T1000 (cell line): ENCODE measurements at regions not wholly inside any gene's neighbourhood (a gene's known extent, or its start where the extent isn't known, plus 50 kb on each side); places are given as distances from the start of the nearest gene placed in this dataset.

Experiments
- DNase-seq: peaks from one replicate; lab custom pipeline; 2025; ENCODE audit warnings: mixed read lengths; lab: John Stamatoyannopoulos, UW

DNA sequence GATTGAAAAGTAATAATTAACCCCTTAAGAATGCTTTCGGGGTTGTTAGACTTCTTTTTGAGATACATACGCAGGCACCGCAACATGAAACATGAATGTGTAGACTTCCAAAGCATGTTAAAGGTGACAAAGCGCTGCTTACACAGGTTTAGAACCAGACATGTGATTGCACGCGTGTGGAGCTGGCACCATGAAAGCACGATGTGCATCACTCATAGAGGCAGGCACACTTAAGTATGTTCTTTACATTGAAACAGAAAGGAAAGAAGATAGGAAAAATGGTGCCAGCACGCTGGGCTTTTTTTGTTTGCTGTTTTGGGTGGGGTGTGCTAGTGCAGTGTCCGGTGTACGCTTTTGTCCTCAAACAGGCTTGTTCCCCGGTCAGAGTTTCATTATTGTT, 83.6 kb upstream of the PPARA start:
- DNase-seq, result no peak

DNA sequence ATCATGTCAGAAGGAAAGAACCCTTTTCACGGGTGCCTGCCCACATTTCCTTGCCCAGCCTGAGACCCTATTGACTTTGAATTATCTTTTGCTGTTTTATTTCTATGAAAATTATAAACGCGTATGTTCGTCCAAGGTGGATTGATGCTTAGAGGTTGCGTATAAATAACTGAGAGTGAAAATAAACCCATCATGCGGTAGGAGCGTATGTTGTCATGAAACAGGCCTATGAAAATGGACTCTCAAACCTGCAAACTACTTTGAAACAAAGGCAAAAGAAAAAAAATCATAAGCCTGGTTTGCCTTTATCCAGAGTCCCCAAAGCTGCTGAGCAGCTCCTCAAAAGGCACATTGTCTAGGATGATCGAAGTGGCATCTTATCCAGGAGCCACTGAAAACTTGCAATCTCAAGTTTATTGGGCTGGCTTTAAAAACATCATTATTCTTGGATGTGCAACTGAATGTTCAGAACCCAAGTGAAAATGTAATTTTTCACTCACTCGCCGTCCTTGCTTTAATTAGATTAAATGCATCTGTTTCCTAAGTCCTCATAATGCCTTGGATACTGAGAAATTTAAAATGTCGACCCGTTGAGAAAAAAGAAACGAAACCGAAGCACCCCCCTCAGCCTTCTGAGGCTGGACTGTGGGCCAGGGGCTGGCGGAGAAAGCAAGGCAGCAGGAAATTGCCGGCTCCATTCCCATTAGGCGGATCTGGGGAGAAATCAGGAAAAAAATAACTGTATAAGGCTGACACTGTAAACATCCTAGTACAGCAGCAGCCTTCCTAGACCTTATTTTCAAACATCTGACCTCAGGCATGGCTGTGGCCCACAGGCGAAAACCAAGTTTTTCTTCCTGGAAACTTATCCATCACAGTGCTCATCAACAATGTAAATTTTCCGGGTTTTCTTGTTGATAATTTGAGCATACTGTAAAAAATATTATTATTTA, 82.9 kb upstream of the PPARA start:
- DNase-seq, result no peak

DNA sequence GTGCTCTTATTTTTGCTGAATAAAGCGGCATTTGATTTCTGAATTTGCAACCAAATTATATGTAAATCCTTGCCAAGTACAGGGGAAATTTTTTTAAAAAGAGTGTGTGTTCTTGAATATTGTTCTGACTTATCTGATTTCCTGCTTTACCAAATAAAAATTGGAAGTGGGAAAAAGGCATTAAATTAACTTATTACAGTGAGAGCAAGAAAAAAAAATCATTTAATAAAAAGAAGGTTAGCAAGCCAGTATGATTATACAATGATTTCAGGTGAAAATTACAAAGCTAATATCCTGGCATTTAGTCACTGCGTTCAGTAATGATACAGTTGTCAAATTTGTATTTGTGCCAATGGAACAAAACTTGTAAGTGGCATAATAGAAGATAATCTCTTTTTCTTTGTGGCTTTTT, 82.1 kb upstream of the PPARA start:
- no peak for DNase-seq

DNA sequence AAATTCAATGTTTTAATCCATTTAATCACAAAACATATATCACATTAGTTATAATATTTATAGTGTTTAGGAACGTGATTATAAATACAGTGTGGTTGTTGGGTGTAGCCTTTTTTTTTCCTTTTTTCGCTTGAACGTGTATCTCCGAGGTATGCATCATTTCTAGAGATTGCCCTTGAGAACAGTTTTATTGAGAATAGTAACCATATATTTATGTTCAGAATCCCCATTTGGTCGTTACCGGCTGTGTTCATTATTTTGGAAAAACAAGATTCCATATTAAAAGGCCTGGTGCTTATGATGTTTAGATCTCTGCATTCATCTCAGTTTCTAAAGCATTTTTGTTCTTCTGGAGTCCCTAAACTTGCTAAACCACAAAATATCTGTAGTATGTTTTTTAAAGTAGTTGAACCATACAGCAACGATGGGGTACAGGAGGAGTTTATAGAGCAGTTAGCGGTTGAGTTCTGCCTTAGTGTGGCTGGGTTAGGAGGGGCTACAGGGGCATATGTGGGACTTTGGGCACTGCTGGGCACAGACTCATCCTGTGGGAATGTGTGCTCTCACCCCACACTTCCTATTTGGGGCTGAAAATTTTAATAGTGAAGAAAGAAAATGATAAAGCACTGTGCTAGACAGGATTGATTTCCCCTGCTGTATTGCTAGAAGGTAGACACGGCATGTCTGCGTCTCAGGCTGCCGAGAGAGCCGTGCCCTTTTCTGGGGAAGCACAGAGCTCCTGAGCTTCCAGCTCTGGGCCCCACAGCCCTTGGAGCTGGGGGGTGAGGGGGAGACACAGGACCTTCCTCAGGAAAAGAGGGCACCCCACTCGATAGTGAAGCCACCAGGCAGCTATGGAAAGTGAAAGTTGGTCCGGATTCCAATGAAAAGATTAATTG, 81.5 kb upstream of the PPARA start:
- no peak for DNase-seq

DNA sequence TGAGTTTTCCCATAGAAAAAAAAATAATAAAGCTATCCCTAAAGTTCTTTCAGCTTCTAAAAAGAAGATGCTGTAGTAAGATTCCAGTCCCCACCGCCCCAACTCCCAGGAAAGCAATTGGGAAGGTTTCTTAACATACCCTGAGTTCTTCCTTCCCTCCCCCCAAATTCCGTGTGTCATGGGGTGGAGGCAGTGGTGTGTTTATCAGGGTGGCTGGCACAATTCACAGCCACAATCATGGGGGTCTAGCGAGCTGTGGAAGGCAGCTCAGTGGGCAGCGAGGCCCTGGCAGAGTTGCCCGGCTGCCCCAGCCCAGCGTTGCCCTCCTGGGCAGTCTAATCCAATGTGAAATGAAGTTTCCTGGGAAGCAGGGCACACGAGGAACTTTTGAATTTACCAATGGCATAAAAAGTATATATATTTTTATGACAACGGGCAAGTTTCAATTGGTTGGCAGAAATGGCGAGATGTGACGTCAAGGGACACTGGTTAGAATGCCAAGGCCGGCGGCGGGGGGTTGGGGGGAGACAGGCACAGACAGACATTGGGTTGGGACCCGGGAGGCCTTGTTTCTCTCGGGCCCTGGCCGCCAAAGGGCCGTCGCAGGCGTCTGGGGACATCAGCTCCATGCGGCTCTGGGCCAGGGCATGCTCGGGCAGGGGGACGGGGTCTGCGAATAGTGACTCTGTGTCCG, 80.7 kb upstream of the PPARA start:
- DNase-seq, result peak; percentile 69

DNA sequence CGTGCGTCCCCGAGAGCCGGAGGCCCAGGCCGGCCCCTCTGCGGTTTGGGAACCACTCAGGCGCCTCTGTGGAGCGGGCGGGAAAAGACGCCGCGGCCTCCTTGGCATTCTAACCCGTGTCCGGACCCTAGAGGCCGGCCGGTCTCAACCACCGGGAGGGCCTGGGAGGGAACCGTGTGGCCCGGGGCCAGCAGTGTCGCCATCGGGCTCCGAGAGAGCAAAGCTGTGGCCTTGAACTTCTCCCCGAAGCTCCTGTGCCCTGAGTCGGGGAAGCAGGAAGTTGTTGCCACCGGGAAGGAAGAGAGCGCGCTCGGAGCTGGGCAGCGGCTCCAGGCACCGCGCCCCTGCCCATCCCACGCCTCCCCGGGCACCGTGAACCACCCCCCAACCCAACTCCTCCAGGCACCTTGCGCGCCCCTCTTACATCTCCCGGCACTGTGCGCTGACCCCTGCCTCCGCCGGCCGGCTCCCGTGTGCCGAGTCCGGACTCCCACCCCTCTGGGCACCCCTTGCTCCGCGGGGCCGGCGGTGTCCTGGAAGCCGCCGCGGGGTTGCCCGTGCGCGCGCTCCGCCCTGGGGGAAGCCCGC, 80.0 kb upstream of the PPARA start:
- DNase-seq, result no peak

DNA sequence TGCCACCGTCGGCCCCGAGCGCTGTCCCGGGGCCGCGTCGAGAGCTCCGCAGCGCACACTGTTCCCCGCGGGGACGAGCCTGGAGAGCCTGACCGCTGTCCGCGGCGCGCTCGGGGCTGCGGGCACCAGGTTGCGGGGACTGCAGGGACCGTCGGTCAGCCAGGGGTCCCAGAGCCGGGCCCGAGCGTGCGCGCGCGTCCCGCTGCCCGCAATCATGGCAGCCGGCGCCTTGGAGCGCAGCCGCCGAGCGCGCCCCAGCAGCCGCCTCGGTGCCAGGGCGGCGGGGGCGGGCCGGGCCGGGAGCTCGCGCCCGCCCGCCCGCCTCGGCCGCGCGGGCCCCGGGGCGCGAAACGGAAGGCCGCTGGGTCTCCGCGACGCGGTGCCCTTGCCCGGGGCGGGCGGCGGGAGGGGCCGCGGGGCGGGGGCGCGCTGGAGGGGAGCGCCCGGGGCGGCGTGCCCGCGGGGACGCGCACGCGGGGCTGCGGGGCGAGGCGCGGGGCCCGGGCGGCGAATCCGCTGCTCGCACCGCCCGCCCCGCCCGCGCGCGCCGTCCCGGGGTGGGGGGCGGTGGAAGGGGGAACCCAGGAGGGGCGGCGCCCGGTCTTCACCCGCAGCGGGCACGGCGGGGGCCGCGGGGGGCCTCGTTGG, 79.4 kb upstream of the PPARA start:
- no peak for DNase-seq

DNA sequence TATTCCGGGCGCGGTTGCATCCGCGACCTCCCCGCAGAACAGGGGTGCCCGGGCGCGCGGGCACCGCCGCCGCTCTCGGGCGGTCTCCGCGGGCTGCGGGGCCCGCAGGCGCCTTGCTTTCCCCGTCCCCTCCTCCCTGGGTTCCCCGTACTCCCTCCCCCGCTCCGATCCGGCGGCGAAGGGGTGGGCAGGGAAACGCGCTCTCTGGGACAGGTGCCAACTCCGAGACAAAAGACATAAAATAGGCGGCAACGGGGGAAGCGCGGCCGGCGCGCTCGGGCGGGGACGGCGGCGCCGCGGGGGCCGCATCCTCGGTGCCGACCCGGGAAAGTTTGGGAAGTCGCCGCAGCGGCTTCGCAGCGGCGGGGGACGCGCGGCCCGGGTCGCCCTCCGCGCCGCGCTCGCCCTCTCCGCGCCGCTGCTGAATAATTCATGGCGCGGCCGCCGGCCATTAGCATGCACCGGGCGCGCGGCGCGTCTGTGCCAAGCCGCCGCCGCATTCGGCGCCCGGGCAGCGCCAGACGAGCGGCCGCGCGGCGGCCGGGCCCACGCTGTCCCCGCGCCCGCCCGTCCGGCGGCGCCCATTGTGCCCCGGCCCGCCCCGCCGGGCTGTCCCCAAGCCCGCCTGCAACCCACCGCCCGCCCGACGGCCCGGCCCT, 78.7 kb upstream of the PPARA start:
- peak; percentile 86 for DNase-seq

DNA sequence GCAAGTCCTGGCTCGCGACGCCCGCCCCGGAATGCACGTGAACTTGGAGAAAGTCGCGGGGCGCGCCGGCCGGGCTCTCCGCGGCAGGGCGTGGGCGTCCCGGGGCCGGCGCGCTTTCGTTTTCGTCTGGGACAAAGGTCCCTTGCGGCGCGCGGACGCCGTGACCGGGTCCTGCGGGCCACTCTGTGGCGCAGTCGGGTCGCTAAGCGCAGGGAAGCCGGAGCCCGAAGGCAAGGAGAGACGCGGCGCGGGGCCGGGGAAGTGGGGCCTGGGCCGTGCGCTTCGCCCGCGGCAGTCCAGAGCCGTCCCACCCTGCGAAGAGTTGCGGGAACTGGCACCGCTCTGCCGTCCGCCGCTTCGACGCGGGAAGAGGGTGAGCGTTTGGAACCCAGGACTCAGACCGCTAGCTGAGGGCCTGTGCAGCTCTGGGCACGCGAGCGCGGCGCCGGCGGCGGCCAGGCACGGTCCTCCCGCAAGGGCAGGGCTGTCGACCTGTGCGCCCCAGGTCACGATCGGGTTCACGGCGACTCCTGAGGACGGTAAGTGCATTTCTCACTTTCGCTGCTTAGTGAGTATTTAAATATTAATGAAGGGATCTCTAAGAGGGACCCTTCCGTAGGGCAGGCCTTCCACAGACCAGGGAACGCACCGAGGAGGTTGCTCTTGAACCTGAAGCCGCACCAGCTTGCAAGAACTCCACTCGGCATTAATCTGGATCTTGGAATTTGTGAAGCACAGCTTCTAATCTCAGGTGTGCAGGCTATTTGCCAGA, 78.0 kb upstream of the PPARA start:
- no peak for DNase-seq

DNA sequence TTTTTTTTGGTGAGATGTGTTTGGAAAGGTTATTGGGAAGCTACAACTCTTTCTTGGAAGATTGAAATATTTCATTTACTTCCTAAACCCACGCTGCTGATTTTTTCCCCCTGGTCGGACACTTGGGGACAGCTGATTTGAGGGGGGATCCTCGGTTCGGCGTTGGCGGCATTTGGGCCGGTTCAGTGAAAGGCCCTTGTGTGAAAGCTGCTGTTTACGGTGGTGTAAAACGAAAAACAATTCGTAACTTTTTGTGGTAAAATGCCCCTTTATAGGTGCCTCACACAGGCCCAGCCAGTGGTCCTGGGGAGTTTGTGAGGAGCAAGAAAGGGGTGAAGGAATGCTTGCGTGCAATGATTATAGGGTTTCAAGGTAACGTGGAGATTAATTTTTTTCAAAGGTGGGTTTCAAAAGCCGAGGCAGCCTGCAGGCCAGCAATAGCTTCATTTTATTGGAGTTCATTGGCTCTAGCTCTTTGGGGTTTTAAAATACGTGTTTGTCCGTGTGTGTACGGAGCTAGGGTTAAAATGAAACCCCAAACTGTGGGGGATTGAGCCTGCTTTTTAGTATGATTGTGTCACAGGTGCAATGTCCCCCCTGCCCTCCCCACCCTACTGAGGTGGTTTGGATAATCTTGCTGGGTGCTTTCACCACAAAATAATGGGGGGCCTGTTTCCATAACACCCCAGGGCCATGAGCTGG, 77.2 kb upstream of the PPARA start:
- DNase-seq, result no peak

DNA sequence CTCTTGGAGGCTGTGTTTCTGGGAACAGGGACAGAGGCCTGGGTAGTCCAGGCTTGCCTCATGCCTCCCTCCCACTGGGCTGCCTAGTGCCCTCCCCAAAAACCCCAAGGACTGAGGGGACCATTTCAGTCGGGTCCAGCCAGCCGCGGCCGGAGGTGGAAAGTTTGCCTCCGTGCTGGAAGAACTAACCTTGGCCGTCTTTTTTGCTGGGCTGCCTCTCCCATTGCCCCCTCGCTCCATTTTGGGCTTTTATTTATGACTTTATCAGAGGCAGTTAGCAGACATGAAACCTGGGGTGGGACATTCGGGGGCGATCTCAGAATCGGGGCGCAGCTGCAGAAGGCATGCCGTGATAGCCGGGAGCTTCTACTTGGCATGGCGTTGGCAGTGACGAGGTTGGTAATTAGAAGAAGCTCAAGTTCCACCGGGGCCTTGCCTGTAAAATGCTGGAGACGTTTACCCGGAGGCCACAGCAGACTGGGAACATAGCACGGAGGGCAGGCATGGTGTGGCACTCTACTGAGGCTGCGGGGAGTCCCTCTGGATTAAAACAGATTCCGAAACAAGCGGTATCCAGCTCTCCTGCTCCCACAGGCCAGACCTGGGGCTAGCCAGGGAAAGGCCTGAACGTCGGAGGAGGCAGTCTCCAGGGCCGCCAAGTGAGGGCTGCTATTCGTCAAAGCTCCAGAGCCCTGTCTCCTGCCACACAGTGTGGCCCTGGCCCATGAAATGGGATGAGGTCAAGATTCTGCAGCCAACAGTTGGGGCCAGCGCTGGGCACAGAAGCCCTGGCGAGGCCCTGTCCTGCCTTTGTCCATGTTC, 76.4 kb upstream of the PPARA start:
- no peak for DNase-seq

DNA sequence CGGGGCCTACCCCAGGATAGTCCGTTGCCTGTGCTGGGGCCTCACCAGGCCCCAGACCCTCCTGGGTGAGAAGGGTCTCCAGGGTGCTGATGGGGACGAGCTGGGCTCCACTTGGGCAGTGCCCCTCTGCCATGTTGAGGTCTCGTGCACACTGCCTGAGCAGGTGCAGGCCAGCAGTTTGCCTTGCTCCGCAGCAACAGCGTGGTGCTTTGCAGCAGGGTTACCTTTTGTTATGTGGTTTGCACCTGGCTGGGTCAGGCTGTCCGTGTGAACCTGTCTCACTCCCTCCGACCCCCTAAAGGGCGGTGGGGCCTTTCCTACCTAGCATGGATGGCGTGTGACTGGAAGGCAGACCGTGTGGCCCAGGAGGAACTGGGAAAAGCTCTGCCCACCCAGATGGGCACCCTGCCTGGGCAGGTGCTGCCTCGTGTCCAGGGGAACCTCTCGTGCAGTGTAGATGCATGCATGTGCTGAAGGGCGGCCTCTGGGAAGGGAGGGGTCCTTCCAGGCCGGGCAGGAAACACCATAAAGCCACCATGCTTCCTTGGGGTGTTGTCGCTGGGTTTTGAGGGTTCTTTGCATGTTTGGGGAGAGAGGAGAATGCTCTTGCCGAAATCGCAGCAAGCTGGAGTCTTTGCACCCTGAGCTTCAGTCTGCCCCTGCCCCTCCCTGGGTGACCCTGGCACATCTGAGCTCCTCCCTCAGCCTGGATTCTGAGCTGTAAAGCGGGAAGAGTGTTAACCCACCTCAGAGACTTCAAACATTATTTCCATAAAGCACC, 75.4 kb upstream of the PPARA start:
- DNase-seq, result no peak

DNA sequence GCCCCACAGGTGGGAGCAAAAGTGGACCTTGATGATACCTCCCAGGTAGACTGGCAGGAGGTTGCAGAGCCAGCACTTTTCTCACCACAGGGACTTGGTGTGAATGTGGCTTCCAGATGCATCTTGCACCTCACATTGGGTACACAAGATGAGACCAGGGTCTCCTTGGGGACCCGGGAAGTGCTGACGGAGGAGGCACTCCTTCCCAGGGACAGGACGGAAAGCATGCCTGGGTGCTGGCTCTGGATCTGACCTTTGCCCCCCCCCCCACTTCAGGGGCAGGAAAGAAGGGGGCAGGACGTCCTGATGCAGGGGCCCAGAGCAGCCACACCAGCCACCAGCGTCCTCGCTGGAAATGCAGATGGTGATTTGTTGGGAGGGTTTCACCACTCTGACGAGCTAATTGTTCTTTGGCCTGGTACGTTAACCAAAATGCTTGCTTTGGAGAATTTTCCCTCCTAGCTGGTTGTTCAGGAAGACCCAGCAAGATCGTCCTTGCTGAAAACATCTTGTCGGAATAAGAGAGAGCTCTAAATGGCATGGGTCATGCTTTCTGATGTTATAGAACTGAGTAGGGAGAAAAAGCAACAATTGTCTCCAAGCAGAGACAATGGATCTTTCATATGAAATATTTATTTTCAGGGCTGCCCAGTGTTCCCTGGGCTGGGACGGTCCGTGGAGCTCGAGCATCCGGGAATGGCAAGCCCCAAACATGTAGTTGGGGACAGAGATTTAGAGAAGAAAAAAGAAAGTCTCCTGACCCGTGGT, 74.4 kb upstream of the PPARA start:
- DNase-seq, result no peak

DNA sequence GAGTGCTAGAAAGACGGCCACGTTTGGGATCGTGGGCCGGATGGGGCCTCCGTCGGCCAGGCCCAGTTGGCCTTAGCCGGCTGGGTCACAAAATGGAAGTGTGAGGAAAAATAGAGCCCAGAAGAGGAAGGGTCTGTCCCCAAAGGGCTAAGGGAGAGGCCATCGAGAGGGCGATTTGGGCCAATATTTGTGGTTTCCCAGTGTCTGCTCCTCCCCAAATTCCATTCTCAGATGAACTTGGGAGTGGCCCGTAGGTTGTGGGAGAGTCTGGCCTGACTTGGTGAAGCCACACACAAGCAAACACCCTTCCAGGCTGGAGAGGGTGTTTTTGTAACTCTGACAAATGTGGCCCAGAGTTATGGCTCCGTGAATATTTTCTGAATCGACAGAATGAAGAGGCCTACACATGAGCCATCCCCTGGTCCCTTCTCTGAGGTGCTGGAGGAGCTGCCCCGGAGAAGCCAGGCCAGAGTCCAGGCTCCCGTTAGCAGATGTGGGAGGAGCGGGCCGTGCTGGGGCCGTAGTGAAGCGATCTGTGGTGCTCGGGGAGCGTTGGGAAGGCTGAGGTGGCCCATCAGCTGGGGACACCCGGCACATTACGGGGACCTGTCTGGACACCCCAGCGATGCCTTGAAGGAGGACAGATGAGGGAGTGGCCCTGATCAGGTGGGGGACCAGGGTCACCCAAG, 73.5 kb upstream of the PPARA start:
- no peak for DNase-seq

DNA sequence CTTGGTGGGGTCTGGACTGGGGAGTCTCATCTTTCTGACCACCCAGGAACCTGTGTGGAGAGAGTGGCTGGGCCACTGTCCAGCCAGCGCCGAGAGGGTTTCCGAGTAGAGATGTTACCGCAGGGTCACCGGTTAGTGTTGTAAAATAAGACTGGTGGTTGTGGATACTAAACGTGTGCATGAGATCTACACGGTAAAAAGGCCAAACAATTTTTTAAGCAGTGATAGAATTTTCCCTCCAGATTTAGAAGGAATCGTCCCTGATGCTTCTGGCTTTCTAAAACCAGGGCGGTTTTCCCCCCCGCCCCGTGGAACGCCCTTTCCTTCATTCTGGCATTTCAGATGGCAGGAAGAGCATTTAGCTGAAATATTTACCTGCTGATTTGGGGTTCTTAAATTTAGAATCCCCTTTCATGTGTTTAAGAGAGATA, 72.6 kb upstream of the PPARA start:
- no peak for DNase-seq
